ENCODE measurements at regions not wholly inside any gene's neighbourhood (a gene's known extent, or its start where the extent isn't known, plus 50 kb on each side); places are given as distances from the start of the nearest gene placed in this dataset.
A peak's percentile ranks its signal among the peaks of the same experiment; 100 is the strongest.
"Not testable (repeated sequence)": the region's sequence is repeated elsewhere in the genome, so short reads cannot be mapped to it uniquely, and the experiment has no call there.

- DNase-seq (ENCODE audit: low read depth in 2 of 2), result not testable (repeated sequence)
These were observed 106.6 kb upstream of the SAMD11 start for GRCh38 chr1:817071-817599.

- not testable (repeated sequence) for DNase-seq (ENCODE audit: low read depth in 2 of 2)
These were observed 105.8 kb upstream of the SAMD11 start for GRCh38 chr1:817658-818617.

GRCh38 chr1:818618-819291 lies 105.0 kb upstream of the SAMD11 start:
- DNase-seq (ENCODE audit: low read depth in 2 of 2), result no peak

GRCh38 chr1:820962-821361 lies 102.8 kb upstream of the SAMD11 start:
- DNase-seq (ENCODE audit: low read depth in 2 of 2), result no peak

- not testable (repeated sequence) for DNase-seq (ENCODE audit: low read depth in 2 of 2)
These were observed 96.9 kb upstream of the SAMD11 start for GRCh38 chr1:826808-827207.

- DNase-seq (ENCODE audit: low read depth in 2 of 2), result peak; percentile 96 to 98
These were observed 96.3 kb upstream of the SAMD11 start for GRCh38 chr1:827211-828063.

- not testable (repeated sequence) for DNase-seq (ENCODE audit: low read depth in 2 of 2)
These were observed 94.4 kb upstream of the SAMD11 start for GRCh38 chr1:829324-829723.

GRCh38 chr1:829932-830331 lies 93.8 kb upstream of the SAMD11 start:
- DNase-seq (ENCODE audit: low read depth in 2 of 2), result not testable (repeated sequence)

- DNase-seq (ENCODE audit: low read depth in 2 of 2), result not testable (repeated sequence)
These were observed 93.0 kb upstream of the SAMD11 start for GRCh38 chr1:830750-831149.

GRCh38 chr1:831522-831921 lies 92.2 kb upstream of the SAMD11 start:
- DNase-seq (ENCODE audit: low read depth in 2 of 2), result no peak

GRCh38 chr1:832136-832535 lies 91.6 kb upstream of the SAMD11 start:
- no peak for DNase-seq (ENCODE audit: low read depth in 2 of 2)

GRCh38 chr1:833226-833625 lies 90.5 kb upstream of the SAMD11 start:
- not testable (repeated sequence) for DNase-seq (ENCODE audit: low read depth in 2 of 2)

GRCh38 chr1:835509-835908 lies 88.2 kb upstream of the SAMD11 start:
- not testable (repeated sequence) for DNase-seq (ENCODE audit: low read depth in 2 of 2)

GRCh38 chr1:837601-838000 lies 86.1 kb upstream of the SAMD11 start:
- not testable (repeated sequence) for DNase-seq (ENCODE audit: low read depth in 2 of 2)

- DNase-seq (ENCODE audit: low read depth in 2 of 2), result not testable (repeated sequence)
These were observed 85.4 kb upstream of the SAMD11 start for GRCh38 chr1:838291-838690.

GRCh38 chr1:840592-840991 lies 83.1 kb upstream of the SAMD11 start:
- DNase-seq (ENCODE audit: low read depth in 2 of 2), result not testable (repeated sequence)

- DNase-seq (ENCODE audit: low read depth in 2 of 2), result not testable (repeated sequence)
These were observed 81.9 kb upstream of the SAMD11 start for GRCh38 chr1:841671-842425.

GRCh38 chr1:842799-843198 lies 80.9 kb upstream of the SAMD11 start:
- DNase-seq (ENCODE audit: low read depth in 2 of 2), result not testable (repeated sequence)

- DNase-seq (ENCODE audit: low read depth in 2 of 2), result not testable (repeated sequence)
These were observed 79.8 kb upstream of the SAMD11 start for GRCh38 chr1:843946-844345.

- DNase-seq (ENCODE audit: low read depth in 2 of 2), result no peak
These were observed 79.2 kb upstream of the SAMD11 start for GRCh38 chr1:844472-845026.

All from stimulated activated CD4-positive, alpha-beta T cell treated with anti-CD3 and anti-CD28 coated beads, Interleukin-1b, Interleukin-23, amount 100 ng/mL, for 4 hours (primary cell).